CD4-positive, alpha-beta T cell (primary cell): ENCODE measurements at regions not wholly inside any gene's neighbourhood (a gene's known extent, or its start where the extent isn't known, plus 50 kb on each side); places are given as distances from the start of the nearest gene placed in this dataset.
"Not testable (repeated sequence)": the region's sequence is repeated elsewhere in the genome, so short reads cannot be mapped to it uniquely, and the experiment has no call there.

Source experiments
- ATAC-seq: fragments of 200-7000 bp; cut with Tn5 transposase; one replicate; pipeline ENCODE4 v1.10.0; 2022; ENCODE audit warnings: mild to moderate bottlenecking; ENCODE audit not compliant: poor library complexity
- CTCF ChIA-PET: fragments of 350-600 bp; sonication (Branson Sonifier 250); formaldehyde crosslinking; loops from one replicate; lab custom pipeline; 2021; ENCODE audit warnings: antibody characterized with exemption, inconsistent platforms; lab: Charles Lee
- POLR2A ChIA-PET: fragments of 350-600 bp; sonication (Branson Sonifier 250); formaldehyde crosslinking; loops from one replicate; lab custom pipeline; 2021; ENCODE audit warnings: antibody characterized with exemption, inconsistent platforms; lab: Charles Lee
- DNase-seq, 14 experiments: peaks; one replicate each; pipeline ENCODE4 v3.0.0-alpha.2; 2013 to 2020; ENCODE audit warnings: mixed read lengths in 2 of 14
- H3K27ac ChIP-seq, 2 donors: one replicate each; pipeline versions ENCODE4 v1.5.1 to v1.7.0; 2013; ENCODE audit warnings: low read length in 2 of 2, low read depth in 1 of 2, mild to moderate bottlenecking in 1 of 2
- H3K27me3 ChIP-seq, 2 experiments: 1 replicate in 1 of 2; 2 replicates in 1 of 2; pipeline versions ENCODE4 v1.6.1 to v1.7.0; 2013; ENCODE audit warnings: low read length in 2 of 2, control low read depth in 1 of 2, mild to moderate bottlenecking in 1 of 2, moderate library complexity in 1 of 2; ENCODE audit not compliant: insufficient read depth in 2 of 2, control insufficient read depth in 1 of 2
- H3K36me3 ChIP-seq: one replicate; pipeline ENCODE4 v1.6.1; 2013; ENCODE audit warnings: low read length, control low read depth; ENCODE audit not compliant: insufficient read depth
- H3K4me1 ChIP-seq: one replicate; pipeline ENCODE4 v1.6.1; 2013; ENCODE audit warnings: low read length, control low read depth; ENCODE audit not compliant: insufficient read depth
- H3K4me3 ChIP-seq: one replicate; pipeline ENCODE4 v1.5.1; 2013; ENCODE audit warnings: mild to moderate bottlenecking, low read length, moderate library complexity
- H3K9me3 ChIP-seq, 2 experiments: 1 replicate in 1 of 2; 2 replicates in 1 of 2; pipeline versions ENCODE4 v1.6.1 to v1.7.0; 2013; ENCODE audit warnings: low read length in 2 of 2, mild to moderate bottlenecking in 2 of 2, control low read depth in 1 of 2, moderate library complexity in 1 of 2; ENCODE audit not compliant: control insufficient read depth in 1 of 2, insufficient read depth in 1 of 2
- H3K27ac Mint-ChIP-seq: one replicate; pipeline ENCODE4 v1.8.0; 2020; ENCODE audit warnings: mixed read lengths
- H3K27me3 Mint-ChIP-seq: one replicate; pipeline ENCODE4 v1.8.0; 2021; ENCODE audit warnings: mixed read lengths
- H3K36me3 Mint-ChIP-seq: one replicate; pipeline ENCODE4 v1.8.0; 2021; ENCODE audit warnings: low read depth, mixed read lengths
- H3K4me1 Mint-ChIP-seq: one replicate; pipeline ENCODE4 v1.8.0; 2021; ENCODE audit warnings: low read depth, mixed read lengths
- H3K4me3 Mint-ChIP-seq: one replicate; pipeline ENCODE4 v1.8.0; 2020; ENCODE audit warnings: mild to moderate bottlenecking, mixed read lengths
- H3K9me3 Mint-ChIP-seq: one replicate; pipeline ENCODE4 v1.8.0; 2020; ENCODE audit warnings: mixed read lengths
- intact Hi-C, 2 experiments: fragments of 100-400 bp; cut with DNase I in 1 of 2; cut with micrococcal nuclease in 1 of 2; formaldehyde crosslinking; loops; one replicate each; pipeline versions ENCODE4 v1.15.1 to v1.9.0; 2023 to 2025; cut with DNase I, micrococcal nuclease

- DNase-seq, H3K4me1 Mint-ChIP-seq, H3K9me3 Mint-ChIP-seq, H3K27me3 ChIP-seq, POLR2A ChIA-PET, H3K9me3 ChIP-seq, H3K27ac Mint-ChIP-seq, H3K36me3 Mint-ChIP-seq, H3K4me1 ChIP-seq, H3K27ac ChIP-seq, H3K4me3 Mint-ChIP-seq, CTCF ChIA-PET, H3K36me3 ChIP-seq, H3K27me3 Mint-ChIP-seq, ATAC-seq, H3K4me3 ChIP-seq: not testable (repeated sequence)
- intact Hi-C loops: loop anchor here (10.0 kb wide), 3 partner anchors 185 to 355 kb away; partner anchors contain the start of genes CNIH4 (in 1 of the 2) and NVL (in 1 of the 2)
Observed at GRCh38 chr1:223999761-224000160, 114.2 kb upstream of the FBXO28 start.

GRCh38 chr1:223998676-223999455, 115.0 kb upstream of the FBXO28 start:
- H3K36me3 ChIP-seq, H3K4me1 Mint-ChIP-seq, H3K27me3 ChIP-seq, H3K27ac Mint-ChIP-seq, DNase-seq, H3K4me3 ChIP-seq, H3K27me3 Mint-ChIP-seq, H3K4me3 Mint-ChIP-seq, CTCF ChIA-PET, H3K27ac ChIP-seq, POLR2A ChIA-PET, H3K4me1 ChIP-seq, H3K9me3 Mint-ChIP-seq, H3K9me3 ChIP-seq, ATAC-seq, H3K36me3 Mint-ChIP-seq: not testable (repeated sequence)
- intact Hi-C loops: loop anchor here (10.0 kb wide), 2 partner anchors 336 to 356 kb away; partner anchors contain the start of genes CNIH4 (in 1 of the 2) and NVL (in 1 of the 2)

- H3K27ac Mint-ChIP-seq, H3K27me3 ChIP-seq, H3K27ac ChIP-seq, H3K27me3 Mint-ChIP-seq, H3K4me1 ChIP-seq, H3K4me3 Mint-ChIP-seq, CTCF ChIA-PET, H3K9me3 Mint-ChIP-seq, H3K4me1 Mint-ChIP-seq, POLR2A ChIA-PET, H3K36me3 ChIP-seq, H3K9me3 ChIP-seq, H3K36me3 Mint-ChIP-seq, H3K4me3 ChIP-seq, ATAC-seq, DNase-seq: not testable (repeated sequence)
- intact Hi-C loops: loop anchor here (10.0 kb wide), 2 partner anchors 338 to 358 kb away; partner anchors contain the start of genes CNIH4 (in 1 of the 2) and NVL (in 1 of the 2)
Observed at GRCh38 chr1:223996376-223996775, 117.5 kb upstream of the FBXO28 start.

GRCh38 chr1:223992456-223993246, 121.3 kb upstream of the FBXO28 start:
- H3K36me3 Mint-ChIP-seq, H3K9me3 ChIP-seq, H3K4me1 ChIP-seq, H3K27me3 ChIP-seq, CTCF ChIA-PET, H3K36me3 ChIP-seq, H3K4me1 Mint-ChIP-seq, H3K27me3 Mint-ChIP-seq, H3K9me3 Mint-ChIP-seq: not testable (repeated sequence)
- Histone ChIP-seq H3K4me3 (peak overlapping the region; percentile 61), H3K27ac (peak overlapping the region; percentile 59 to 79)
- intact Hi-C loops: loop anchor here (10.0 kb wide), 2 partner anchors 342 to 362 kb away; partner anchors contain the start of genes CNIH4 (in 1 of the 2) and NVL (in 1 of the 2)
- POLR2A ChIA-PET: interaction anchor here (0.6 to 1.9 kb wide), 7 partner anchors 147 to 1436 kb away, joined by 3 to 22 read pairs (median 4); partner anchors contain the start of genes BROX, DEGS1, NVL and TP53BP2
- Mint-ChIP-seq H3K4me3 (peak overlapping the region; percentile 97), H3K27ac (peak overlapping the region; percentile 100)
- DNase-seq (peak; percentile 99 to 100 (median 100)), ATAC-seq (peak; percentile 97)

GRCh38 chr1:223991297-223991857, 122.5 kb upstream of the FBXO28 start:
- Mint-ChIP-seq H3K27ac (peak overlapping the region; percentile 51), H3K36me3 (peaks cover 10% of the 10 kb centered on the region)
- H3K4me1 ChIP-seq, POLR2A ChIA-PET, H3K9me3 ChIP-seq, CTCF ChIA-PET, ATAC-seq, H3K27me3 ChIP-seq, H3K27me3 Mint-ChIP-seq, H3K27ac ChIP-seq, H3K4me3 ChIP-seq, H3K9me3 Mint-ChIP-seq, H3K4me1 Mint-ChIP-seq, H3K36me3 ChIP-seq, H3K4me3 Mint-ChIP-seq: not testable (repeated sequence)
- intact Hi-C loops: loop anchor here (10.0 kb wide), 2 partner anchors 343 to 363 kb away; partner anchors contain the start of genes CNIH4 (in 1 of the 2) and NVL (in 1 of the 2)
- DNase-seq: peak in 1 of 14 experiments; percentile 0

- H3K27me3 ChIP-seq, POLR2A ChIA-PET, H3K36me3 ChIP-seq, H3K27ac Mint-ChIP-seq, DNase-seq, H3K4me3 ChIP-seq, H3K27ac ChIP-seq, H3K9me3 Mint-ChIP-seq, H3K27me3 Mint-ChIP-seq, intact Hi-C loops, H3K4me3 Mint-ChIP-seq, H3K4me1 Mint-ChIP-seq, H3K9me3 ChIP-seq, CTCF ChIA-PET, H3K36me3 Mint-ChIP-seq, H3K4me1 ChIP-seq, ATAC-seq: not testable (repeated sequence)
Observed at GRCh38 chr1:223961985-223962384, 116.2 kb upstream of the TP53BP2 start.
